Globus pallidus (tissue), 1 donor: ENCODE measurements at regions not wholly inside any gene's neighbourhood (a gene's known extent, or its start where the extent isn't known, plus 50 kb on each side); places are given as distances from the start of the nearest gene placed in this dataset.

Experiments used
- DNase-seq: peaks from one replicate; pipeline ENCODE4 v3.0.0-alpha.2; 2015; ENCODE audit warnings: low spot score

DNA sequence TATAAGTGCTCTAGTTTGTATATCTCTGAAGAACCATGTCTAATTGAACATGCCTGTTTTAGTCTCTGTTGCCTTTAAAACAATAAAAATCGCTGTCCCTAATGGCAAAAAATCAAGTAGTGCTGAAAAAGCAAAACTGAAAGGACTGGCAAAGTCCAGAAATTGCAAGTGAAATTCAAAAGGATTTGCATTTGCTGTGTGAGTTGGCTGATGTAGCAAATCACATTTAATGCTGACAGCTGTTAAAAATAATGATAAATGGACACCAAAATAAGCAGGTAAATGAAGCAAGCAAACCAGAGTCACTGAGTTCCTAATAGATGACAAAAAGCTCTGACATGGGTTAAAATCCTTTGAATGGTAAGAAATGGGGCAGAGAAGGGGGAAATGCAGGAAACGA, 874.1 kb downstream of the GRM8 start:
- DNase-seq: no peak

DNA sequence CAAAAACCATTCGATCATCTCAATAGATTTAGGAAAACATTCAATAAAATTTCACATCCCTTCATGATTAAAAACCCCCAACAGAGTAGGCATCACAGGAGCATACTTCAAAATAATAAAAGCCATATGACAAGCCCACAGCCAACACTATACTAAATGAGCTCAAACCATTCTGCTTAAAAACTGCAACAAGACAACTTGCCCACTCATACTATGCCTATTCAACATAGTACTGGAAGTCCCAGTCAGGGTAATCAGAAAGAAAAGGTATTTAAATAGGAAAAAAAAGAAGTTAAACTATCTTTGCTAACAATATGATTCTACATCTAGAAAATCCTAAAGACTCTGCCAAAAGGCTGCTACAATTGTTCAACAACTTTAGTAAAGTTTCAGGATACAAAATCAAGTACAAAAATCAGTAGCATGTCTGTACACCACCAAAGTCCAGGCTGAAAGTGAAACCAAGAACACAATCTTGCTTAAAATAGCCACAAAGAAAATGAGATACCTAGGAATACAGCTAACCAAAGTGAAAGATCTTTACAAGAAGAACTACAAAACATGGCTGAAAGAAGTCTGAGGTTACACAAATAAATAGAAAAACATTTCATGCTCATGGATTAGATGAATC, 882.6 kb downstream of the GRM8 start:
- DNase-seq: no peak

- DNase-seq: no peak
Observed at GRCh38 chr7:126362746-126363145, 890.0 kb downstream of the GRM8 start.

- no peak for DNase-seq
Observed at GRCh38 chr7:126361183-126361582, 891.6 kb downstream of the GRM8 start.

GRCh38 chr7:126339813-126340212, 912.9 kb downstream of the GRM8 start:
- no peak for DNase-seq

DNA sequence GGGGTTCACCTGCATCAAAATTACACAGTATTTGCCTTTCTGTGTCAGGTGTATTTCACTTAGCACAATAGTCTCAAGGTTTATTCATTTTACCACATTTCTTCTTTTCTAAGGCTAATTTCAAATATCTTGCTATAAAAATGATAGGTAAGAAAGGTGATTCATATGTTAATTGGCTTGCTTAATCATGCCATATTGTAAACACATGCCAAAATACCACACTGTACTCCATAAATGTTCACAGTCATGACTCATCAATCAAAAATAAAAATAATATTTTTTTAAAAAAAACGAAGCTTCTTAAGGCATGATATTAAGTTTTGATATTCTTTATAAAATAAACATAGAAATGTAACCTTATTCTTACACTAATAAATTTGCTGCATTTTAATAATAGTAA, 947.1 kb downstream of the GRM8 start:
- no peak for DNase-seq

GRCh38 chr7:126303926-126304325, 948.8 kb downstream of the GRM8 start:
- DNase-seq: no peak

GRCh38 chr7:126302639-126303038, 950.1 kb downstream of the GRM8 start:
- DNase-seq: no peak

DNA sequence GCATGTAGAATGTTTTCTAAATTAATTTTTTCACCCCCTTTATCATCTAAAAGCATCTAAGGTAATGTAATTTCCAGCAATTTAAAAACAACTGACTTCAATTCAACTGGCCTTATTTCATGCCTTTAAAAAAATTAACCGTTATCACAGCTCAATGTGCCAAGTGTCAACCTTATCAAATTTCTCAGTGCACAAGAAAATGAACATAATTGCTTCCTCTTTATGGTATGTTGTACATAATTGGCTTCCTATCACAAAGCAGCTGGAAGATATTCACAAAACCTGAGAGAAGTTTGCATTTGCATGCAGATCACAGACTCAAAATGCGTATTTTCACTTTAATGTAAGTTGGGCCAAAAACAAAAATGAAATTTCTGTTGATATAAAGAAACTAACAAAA, 966.4 kb downstream of the GRM8 start:
- DNase-seq: no peak

DNA sequence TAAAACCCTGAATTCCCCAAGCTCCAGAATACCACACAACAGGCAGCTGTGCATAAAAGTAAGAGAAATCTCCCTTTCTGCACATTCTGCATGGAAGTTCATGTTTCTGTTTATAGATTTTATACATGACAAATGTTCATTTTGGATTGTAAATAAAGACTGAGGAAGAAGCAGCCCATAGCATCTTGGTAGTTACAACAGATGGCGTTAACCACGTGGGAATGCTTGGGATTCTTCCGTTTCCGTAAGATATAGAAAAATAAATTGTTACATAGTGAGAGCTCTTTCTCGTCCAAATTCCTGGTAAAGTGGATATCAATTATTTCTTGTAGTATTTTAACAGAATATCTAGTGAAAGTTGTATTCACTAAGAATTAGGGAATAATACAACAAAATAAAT, 1016.5 kb downstream of the GRM8 start:
- DNase-seq: no peak

DNA sequence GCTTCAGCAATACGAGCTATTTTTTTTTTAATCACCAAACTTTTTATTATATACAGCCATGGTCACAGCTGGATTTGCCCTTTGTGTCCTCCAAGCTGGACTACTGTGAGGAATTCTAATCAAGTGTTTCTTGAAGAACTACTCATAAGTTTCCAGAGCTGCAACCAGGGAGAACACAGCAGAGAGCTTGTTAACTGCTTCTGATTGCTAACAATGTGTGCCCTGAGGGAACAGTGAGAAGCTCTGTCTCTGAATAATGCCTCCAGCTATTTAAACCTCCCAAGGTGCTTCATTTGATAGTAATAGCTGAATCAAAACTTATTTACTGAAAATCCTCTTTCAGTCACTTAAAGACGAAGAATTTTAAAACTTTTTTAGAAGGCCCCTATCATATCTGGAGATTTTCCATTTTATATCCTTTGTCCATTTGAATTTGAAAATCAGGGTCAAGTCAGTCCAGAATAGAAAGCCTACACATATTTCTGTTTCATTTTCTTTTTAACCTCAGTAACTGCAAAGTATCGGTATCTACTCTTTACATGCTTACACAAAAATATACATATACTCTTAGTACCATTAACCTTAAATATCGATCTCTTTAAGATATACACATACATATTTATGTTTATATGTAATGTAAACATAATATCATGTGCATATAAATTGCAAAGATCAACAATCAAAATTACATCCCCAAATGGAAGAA, 1024.2 kb downstream of the GRM8 start:
- DNase-seq: no peak

- DNase-seq: no peak
Observed at GRCh38 chr7:126227643-126228042, 1025.1 kb downstream of the GRM8 start.

GRCh38 chr7:126227055-126227454, 1025.7 kb downstream of the GRM8 start:
- DNase-seq: no peak

DNA sequence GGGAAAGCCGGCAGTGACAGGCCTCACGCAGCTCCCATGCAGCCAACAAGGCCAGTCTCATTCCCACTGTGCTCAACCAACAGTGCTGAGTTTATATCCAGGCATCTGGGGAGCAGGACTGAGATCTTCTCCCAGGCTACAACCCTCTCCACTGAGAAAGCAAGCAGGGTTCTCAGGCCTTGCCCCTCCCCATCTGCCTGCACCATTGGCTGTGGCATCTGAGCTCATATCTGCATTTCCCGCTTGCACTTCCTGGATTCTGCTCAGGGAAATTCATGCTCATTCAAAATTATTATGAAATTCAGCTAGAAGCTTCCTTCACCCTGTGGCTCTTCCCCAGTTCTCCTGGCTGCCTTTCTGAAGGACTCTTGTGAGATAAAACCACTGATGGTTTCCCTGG, 1029.0 kb downstream of the GRM8 start:
- no peak for DNase-seq

GRCh38 chr7:126222782-126223181, 1030.0 kb downstream of the GRM8 start:
- no peak for DNase-seq

DNA sequence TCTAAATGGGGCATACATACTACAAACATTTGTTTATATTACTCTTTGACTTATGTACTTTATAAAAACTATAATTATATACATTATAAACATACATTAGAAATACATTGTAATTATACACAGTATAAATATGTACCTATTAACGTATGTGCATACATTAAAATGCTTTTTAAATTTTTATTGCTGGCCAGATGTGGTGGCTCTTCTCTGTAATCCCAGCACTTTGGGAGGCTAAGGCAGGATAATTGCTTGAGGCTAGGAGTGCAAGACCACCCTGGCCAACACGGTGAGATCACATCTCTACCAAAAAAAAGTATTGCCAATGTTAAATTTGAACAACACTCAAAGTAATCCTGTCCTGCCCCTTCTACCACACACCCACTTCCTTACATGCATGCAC, 1037.0 kb downstream of the GRM8 start:
- DNase-seq: no peak

- no peak for DNase-seq
Observed at GRCh38 chr7:126213876-126214275, 1038.9 kb downstream of the GRM8 start.

DNA sequence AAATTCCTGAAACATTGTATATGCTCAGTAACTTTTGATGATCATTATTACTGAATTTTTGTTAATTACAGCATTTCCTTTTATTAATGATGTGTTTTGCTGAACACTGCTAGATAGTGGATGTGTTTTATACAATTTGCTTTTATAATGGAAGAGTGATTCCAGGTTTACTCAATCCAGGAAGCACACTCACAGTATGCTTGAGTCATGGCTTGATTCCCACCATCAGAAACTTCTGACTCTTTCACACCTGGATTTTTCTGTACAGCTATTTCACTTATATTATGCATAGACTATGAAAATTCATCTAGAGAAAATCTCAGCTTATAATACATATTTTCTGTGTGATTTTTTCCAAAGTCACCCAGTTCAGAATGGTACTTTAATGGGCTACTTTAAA, 1040.9 kb downstream of the GRM8 start:
- no peak for DNase-seq

DNA sequence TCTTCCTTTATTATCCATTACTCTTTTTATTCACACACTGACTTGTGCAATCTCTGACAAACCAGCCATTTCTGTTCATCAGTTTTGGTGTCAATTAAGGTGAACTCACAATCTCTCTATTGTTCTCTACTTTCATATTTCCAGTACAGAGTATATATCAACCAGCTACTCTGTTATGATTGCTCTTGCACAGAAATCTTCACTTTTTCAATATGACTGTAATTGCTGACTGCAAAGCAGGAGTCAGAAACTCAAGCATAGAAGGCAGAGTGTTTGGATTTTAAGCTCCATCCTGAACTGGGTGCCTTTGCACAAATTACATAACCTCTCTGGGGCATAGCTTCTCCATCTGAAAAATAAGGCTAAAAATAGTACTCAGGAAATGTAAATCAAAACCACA, 1042.0 kb downstream of the GRM8 start:
- DNase-seq: no peak

GRCh38 chr7:126203185-126203584, 1049.6 kb downstream of the GRM8 start:
- DNase-seq: no peak

DNA sequence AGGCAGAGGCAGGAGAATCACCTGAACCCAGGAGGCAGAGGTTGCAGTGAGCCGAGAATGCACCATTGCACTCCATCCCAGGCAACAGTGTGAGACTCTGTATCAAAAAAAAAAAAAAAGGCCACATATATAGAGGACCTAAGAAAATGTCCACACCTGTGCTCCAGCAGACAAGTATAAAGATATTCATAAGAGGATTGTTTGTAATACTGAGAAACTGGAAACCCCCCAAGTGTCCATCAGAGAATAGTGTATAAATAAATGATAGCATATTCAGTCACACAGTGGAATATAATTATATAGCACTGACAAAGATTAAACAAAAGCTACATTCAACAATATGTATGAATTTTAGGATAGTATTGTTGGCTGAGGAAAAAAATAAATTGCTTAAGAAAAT, 1050.6 kb downstream of the GRM8 start:
- DNase-seq: no peak

GRCh38 chr7:126185959-126186580, 1066.7 kb downstream of the GRM8 start:
- no peak for DNase-seq

DNA sequence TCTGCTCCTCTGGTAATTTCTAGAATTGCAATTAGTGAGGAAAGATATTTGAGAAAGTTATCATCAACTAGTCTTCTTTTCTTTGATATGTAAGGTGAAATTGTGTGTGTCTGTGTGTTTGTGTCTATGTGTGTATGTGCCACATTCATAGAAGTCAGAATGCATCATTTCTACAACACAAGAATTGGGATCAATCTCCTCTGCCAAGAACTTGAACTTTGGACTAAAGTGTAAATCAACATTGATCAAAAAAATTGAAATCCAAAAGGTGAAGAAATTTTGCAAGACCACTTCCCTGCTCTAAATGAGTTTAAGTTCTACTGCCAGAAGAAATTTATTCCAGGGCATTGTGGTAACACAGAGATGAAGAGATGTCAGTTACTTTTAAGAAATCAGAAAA, 1072.8 kb downstream of the GRM8 start:
- no peak for DNase-seq

DNA sequence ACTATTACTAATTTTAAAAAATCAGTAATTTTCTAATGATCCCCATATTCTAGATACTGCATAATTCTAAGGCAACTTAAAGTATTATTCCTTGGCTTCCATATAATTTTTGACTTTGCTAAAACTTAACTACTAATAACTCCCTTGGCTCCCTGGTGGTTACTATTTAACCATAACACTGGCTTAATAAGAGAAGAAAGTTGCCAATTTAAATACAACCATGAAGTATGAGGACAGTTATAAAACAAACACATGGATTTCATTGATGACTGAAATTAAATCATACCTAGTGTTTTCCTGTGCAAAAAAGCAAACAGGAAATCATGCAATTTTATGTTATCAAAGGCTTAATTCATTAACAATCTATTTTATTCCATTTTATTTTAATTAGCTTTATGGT, 1073.9 kb downstream of the GRM8 start:
- no peak for DNase-seq
